ENCODE measurements at regions not wholly inside any gene's neighbourhood (a gene's known extent, or its start where the extent isn't known, plus 50 kb on each side); places are given as distances from the start of the nearest gene placed in this dataset.

- H2BK12ac ChIP-seq (ENCODE audit: insufficient read length, low read depth, low read length), result no peak overlapping the region
- DNase-seq, result no peak
- Mint-ChIP-seq H3K36me3 (ENCODE audit: insufficient read depth in 1 of 3, low read depth in 3 of 3) (peaks cover 3 to 12% (median 7%) of the 10 kb centered on the region in 3 experiments; a peak in 5 of 7 replicates), H3K27ac (no peak overlapping the region), H3K4me1 (peaks cover 14 to 20% of the 10 kb centered on the region in 2 experiments), H3K4me3 (no peak overlapping the region), H3K27me3 (ENCODE audit: low read depth) (no peaks in the 10 kb centered on the region; the same call in none of the 2 replicates), H3K9me3 (peaks cover 15 to 18% of the 10 kb centered on the region in 2 experiments)
- H2BK15ac ChIP-seq (ENCODE audit: low read depth, low read length), result no peak overlapping the region
- H3K79me1 ChIP-seq (ENCODE audit: insufficient read depth, low read depth, low read length, poor library complexity, severe bottlenecking), result no peaks in the 10 kb centered on the region
- no peak overlapping the region for H4K91ac ChIP-seq (ENCODE audit: insufficient read length, low read depth, low read length)
- no peak overlapping the region for H4K8ac ChIP-seq (replicated peaks; ENCODE audit: insufficient read length, low read depth, low read length)
- peaks cover 2% of the 10 kb centered on the region; the same call in 1 of the 2 replicates for H3K4me1 ChIP-seq (ENCODE audit: insufficient read depth, low read length)
- no peaks in the 10 kb centered on the region for H3K23me2 ChIP-seq (ENCODE audit: insufficient read length, low read depth, low read length, poor library complexity, severe bottlenecking)
- H2AFZ ChIP-seq (ENCODE audit: low read length), result no peak overlapping the region
- H3K23ac ChIP-seq (ENCODE audit: insufficient read length, low read depth, low read length), result no peak overlapping the region
- H4K20me1 ChIP-seq (ENCODE audit: control insufficient read depth, insufficient read depth, insufficient read length), result no peaks in the 10 kb centered on the region
- H3K56ac ChIP-seq (ENCODE audit: insufficient read length, low read depth, low read length), result no peak overlapping the region
- no peak overlapping the region for H3K14ac ChIP-seq (ENCODE audit: insufficient read depth, low read length)
- TF ChIP-seq, protein P1, sequence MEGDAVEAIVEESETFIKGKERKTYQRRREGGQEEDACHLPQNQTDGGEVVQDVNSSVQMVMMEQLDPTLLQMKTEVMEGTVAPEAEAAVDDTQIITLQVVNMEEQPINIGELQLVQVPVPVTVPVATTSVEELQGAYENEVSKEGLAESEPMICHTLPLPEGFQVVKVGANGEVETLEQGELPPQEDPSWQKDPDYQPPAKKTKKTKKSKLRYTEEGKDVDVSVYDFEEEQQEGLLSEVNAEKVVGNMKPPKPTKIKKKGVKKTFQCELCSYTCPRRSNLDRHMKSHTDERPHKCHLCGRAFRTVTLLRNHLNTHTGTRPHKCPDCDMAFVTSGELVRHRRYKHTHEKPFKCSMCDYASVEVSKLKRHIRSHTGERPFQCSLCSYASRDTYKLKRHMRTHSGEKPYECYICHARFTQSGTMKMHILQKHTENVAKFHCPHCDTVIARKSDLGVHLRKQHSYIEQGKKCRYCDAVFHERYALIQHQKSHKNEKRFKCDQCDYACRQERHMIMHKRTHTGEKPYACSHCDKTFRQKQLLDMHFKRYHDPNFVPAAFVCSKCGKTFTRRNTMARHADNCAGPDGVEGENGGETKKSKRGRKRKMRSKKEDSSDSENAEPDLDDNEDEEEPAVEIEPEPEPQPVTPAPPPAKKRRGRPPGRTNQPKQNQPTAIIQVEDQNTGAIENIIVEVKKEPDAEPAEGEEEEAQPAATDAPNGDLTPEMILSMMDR (conservative IDR thresholded peaks at IDR 0.05), result no peak
- no peak overlapping the region for H3K27ac ChIP-seq (ENCODE audit: insufficient read length, low read depth, low read length)
- H3K4ac ChIP-seq (ENCODE audit: low read depth, low read length), result no peak overlapping the region
- no peaks in the 10 kb centered on the region for H3K27me3 ChIP-seq (ENCODE audit: insufficient read depth, low read length)
- no peak overlapping the region for H4K5ac ChIP-seq (ENCODE audit: insufficient read length, low read depth, low read length)
- no peaks in the 10 kb centered on the region for H3K79me2 ChIP-seq (ENCODE audit: insufficient read depth, low read length)
- H2BK120ac ChIP-seq (ENCODE audit: low read depth, low read length, poor library complexity, severe bottlenecking), result no peak overlapping the region
- H3K9ac ChIP-seq (ENCODE audit: extremely low read depth, insufficient read length, low read length), result no peak overlapping the region
- H3K4me2 ChIP-seq (ENCODE audit: insufficient read depth, insufficient read length, low read length), result no peak overlapping the region
- no peaks in the 10 kb centered on the region for H3K9me3 ChIP-seq (ENCODE audit: control insufficient read depth, low read depth, low read length)
- H2BK5ac ChIP-seq (ENCODE audit: insufficient read length, low read length), result no peak overlapping the region
- H3T11ph ChIP-seq (ENCODE audit: low read length), result no peak overlapping the region
- WGBS (ENCODE audit: extremely low coverage, insufficient read length, low lambda C conversion rate), result no CpG with 5 or more reads among the region's 3 CpGs
- H2BK20ac ChIP-seq (ENCODE audit: low read depth, low read length, poor library complexity, severe bottlenecking), result no peak overlapping the region
- no peak overlapping the region for H3K18ac ChIP-seq (ENCODE audit: insufficient read length, low read depth, low read length)
- H2AK5ac ChIP-seq (ENCODE audit: insufficient read length, low read length), result no peak overlapping the region
Measured at GRCh38 chr2:204434660-204435462, 110.4 kb upstream of the PARD3B start.

All from H9 (cell line).